ENCODE measurements at regions not wholly inside any gene's neighbourhood (a gene's known extent, or its start where the extent isn't known, plus 50 kb on each side); places are given as distances from the start of the nearest gene placed in this dataset.

DNA sequence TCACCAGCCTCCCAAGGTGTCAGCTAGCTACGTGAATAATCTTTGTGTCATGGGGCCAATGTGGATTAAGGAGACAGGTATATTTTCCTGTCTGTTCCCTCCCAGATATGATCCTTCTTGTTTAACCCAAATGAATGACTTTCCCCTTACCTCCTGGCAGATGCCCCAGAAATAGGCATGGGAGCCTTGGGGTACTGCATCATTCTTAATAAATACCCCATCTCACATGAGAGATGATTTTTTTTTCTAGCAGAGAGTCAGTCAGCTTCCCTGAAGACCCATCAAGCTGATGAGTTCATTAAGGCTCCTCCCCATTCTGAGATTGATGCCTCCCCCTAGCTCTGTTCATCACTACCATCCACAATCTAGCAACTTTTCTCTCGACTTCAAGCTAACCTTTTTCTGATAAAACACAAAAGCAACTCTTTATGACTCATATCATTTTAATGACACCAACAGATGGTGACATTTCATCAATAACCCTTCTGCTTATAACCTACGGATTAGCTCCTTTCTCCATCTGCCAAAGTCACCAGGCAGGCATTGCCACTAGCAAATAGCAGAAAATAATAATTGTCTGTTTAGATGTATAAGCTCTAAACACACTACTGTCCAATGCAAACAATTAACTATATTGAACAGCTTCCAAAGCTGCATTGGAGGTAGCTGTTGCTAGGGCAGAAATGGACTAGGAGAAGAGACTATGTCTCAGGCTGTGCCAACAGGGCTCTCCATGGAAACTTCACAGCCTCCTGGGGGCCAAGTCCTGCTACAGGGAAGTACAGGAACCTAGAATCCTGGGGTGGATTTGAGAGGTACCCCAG is 143.7 kb downstream of the ACER2 start:
- H3K4me1 ChIP-seq, result no peaks in the 10 kb centered on the region
- H3K27me3 ChIP-seq, result no peaks in the 10 kb centered on the region
- DNase-seq, result no peak
- H3K36me3 ChIP-seq, result no peaks in the 10 kb centered on the region
- 52 to 67% methylated on average over 1 to 3 of the region's 3 CpGs for WGBS, 2 donors (ENCODE audit: low coverage in 1 of 2)
- in situ Hi-C loops (cut with MboI; ENCODE audit: low pct_ligation_motif_present in 1 of 4, low pct_unique_long_range_greater_than_20kb in 1 of 4, low sequenced_read_pairs in 3 of 4), result no loop called here
- no peak overlapping the region for H3K4me3 ChIP-seq
- no peak overlapping the region for H3K27ac ChIP-seq
- no peaks in the 10 kb centered on the region for H3K9me3 ChIP-seq
- TF ChIP-seq POLR2AphosphoS5 (IDR thresholded peaks at IDR 0.05), result no peak
- TF ChIP-seq POLR2A (IDR thresholded peaks at IDR 0.05), result no peak
- TF ChIP-seq CTCF (IDR thresholded peaks at IDR 0.05), result no peak
- no peak for TF ChIP-seq EP300 (IDR thresholded peaks at IDR 0.05; ENCODE audit: low read depth)
- intact Hi-C loops (cut with DNase I; ENCODE audit: low total_unique reads), result no loop called here

DNA sequence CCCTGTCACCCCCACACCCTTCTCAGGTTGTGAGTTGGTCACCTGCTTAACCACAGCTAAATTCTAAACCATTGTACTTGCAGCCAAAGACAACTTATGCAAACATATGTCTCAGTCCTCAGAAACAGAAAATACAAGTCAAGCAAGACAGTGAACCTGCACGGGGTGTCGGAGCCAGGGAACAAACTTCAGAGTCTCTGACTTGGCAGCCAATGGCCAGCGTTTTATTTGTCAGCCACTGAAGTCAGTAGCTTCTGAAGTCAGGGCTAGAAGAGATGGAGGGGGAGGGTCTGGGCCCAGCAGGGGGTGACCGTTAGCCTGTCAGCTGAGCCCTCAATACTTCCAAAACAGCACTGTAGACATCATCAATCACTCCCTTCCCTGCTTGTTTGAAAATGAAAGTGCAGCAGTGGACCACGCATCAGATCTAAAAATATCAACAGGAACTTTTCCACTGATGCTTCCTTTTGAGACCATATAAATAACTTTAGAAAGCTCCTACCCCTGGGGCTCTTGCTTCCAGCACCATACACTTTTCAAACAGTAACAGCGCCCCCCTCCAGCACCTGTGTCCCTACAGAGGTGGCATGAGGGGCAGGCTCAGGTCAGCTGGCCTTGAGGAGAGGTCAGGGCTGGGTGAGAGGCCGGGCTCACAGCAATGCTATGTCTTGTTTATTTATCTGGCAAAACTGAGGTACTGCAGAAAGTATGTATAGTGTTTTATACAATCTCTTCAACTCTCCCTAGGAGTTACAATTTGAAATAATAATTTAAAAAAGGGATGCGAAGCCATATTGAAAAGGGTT is 142.5 kb downstream of the ACER2 start:
- intact Hi-C loops (cut with DNase I; ENCODE audit: low total_unique reads), result no loop called here
- in situ Hi-C loops (cut with MboI; ENCODE audit: low pct_ligation_motif_present in 1 of 4, low pct_unique_long_range_greater_than_20kb in 1 of 4, low sequenced_read_pairs in 3 of 4), result no loop called here
- Histone ChIP-seq H3K9me3 (no peaks in the 10 kb centered on the region), H3K27me3 (no peaks in the 10 kb centered on the region), H3K4me1 (no peaks in the 10 kb centered on the region), H3K36me3 (no peaks in the 10 kb centered on the region), H3K27ac (no peak overlapping the region), H3K4me3 (peak overlapping the region in 1 of 4 donors; percentile 1)
- WGBS, 2 donors (ENCODE audit: low coverage in 1 of 2), result 25 to 52% methylated on average over 3 to 8 of the region's 8 CpGs
- no peak for DNase-seq
- no peak for TF ChIP-seq POLR2A (IDR thresholded peaks at IDR 0.05)
- no peak for TF ChIP-seq CTCF (IDR thresholded peaks at IDR 0.05)
- TF ChIP-seq POLR2AphosphoS5 (IDR thresholded peaks at IDR 0.05), result no peak

- Histone ChIP-seq H3K27me3 (no peaks in the 10 kb centered on the region), H3K27ac (no peak overlapping the region), H3K4me3 (no peak overlapping the region), H3K4me1 (no peaks in the 10 kb centered on the region), H3K36me3 (no peaks in the 10 kb centered on the region), H3K9me3 (no peaks in the 10 kb centered on the region)
- intact Hi-C loops (cut with DNase I; ENCODE audit: low total_unique reads), result no loop called here
- TF ChIP-seq EP300 (IDR thresholded peaks at IDR 0.05; ENCODE audit: low read depth) (no peak), POLR2A (IDR thresholded peaks at IDR 0.05) (no peak), POLR2AphosphoS5 (IDR thresholded peaks at IDR 0.05) (no peak), CTCF (IDR thresholded peaks at IDR 0.05) (no peak)
- in situ Hi-C loops (cut with MboI; ENCODE audit: low pct_ligation_motif_present in 1 of 4, low pct_unique_long_range_greater_than_20kb in 1 of 4, low sequenced_read_pairs in 3 of 4), result no loop called here
- DNase-seq, result no peak
- 66 to 81% methylated on average over 7 of the region's 7 CpGs for WGBS, 2 donors (ENCODE audit: low coverage in 1 of 2)
Observed at GRCh38 chr9:19550009-19550408, 141.2 kb downstream of the ACER2 start.

DNA sequence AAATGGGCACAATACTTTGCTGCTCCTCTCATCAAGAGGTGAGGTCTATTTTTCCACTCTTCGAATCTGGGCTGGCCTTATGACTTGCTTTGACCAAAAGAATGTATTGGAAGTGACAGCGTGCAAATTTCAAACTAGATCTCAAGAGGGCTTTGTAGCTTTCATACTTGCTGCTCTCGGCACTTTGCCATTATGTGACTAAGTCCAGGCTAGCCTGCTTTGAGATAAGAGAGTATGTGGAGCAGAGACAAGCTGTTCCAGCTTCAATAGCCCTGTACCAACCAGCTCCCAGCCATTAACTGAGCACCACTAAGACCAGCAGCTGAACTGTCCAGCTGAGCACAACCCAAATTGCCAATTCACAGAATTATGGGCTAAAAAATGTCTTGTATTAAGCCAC is 124.6 kb downstream of the ACER2 start:
- no peak for DNase-seq
- no peak overlapping the region for H3K27ac ChIP-seq
- in situ Hi-C loops (cut with MboI; ENCODE audit: low pct_ligation_motif_present in 1 of 4, low pct_unique_long_range_greater_than_20kb in 1 of 4, low sequenced_read_pairs in 3 of 4) (no loop called here), intact Hi-C loops (cut with DNase I; ENCODE audit: low total_unique reads) (no loop called here)
- no peak overlapping the region for H3K4me3 ChIP-seq
- TF ChIP-seq CTCF (IDR thresholded peaks at IDR 0.05), result no peak
- TF ChIP-seq EP300 (IDR thresholded peaks at IDR 0.05; ENCODE audit: low read depth), result no peak
- TF ChIP-seq POLR2A (IDR thresholded peaks at IDR 0.05), result no peak
- no peak for TF ChIP-seq POLR2AphosphoS5 (IDR thresholded peaks at IDR 0.05)
- H3K4me1 ChIP-seq, result no peaks in the 10 kb centered on the region
- no peaks in the 10 kb centered on the region for H3K27me3 ChIP-seq
- WGBS, 2 donors (ENCODE audit: low coverage in 1 of 2), result 75% methylated on average over 3 of the region's 3 CpGs; no CpG with 5 or more reads in 1 of the 2 donors
- no peaks in the 10 kb centered on the region for H3K9me3 ChIP-seq
- no peaks in the 10 kb centered on the region for H3K36me3 ChIP-seq
